ENCODE measurements at regions not wholly inside any gene's neighbourhood (a gene's known extent, or its start where the extent isn't known, plus 50 kb on each side); places are given as distances from the start of the nearest gene placed in this dataset.

DNA sequence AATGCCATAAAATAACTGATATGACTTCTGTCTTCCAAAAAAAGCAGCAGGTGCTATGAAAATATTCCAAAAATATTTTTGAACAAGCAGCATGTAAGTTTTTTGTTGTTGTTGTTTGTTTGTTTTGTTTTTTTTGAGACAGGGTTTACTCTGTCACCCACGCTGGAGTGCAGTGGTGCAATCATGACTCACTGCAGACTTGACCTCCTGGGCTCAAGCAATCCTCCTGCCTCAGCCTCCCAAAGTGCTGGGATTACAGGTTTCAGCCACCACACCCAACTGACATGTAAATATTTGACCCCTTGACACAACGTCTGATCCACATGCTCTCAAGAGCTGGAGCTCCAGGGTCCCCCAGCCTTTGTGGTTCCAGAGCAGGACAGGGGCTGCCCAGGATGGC lies 98.4 kb downstream of the LITAF start:
- TF ChIP-seq POLR2A (IDR thresholded peaks at IDR 0.05; ENCODE audit: low read length) (no peak), GATA1 (IDR thresholded peaks at IDR 0.05; ENCODE audit: low read depth, low read length) (no peak)
